WTC11 (cell line): ENCODE measurements at regions not wholly inside any gene's neighbourhood (a gene's known extent, or its start where the extent isn't known, plus 50 kb on each side); places are given as distances from the start of the nearest gene placed in this dataset.
A peak's percentile ranks its signal among the peaks of the same experiment; 100 is the strongest.

Experiments
- CREM ChIP-seq: sonication (generic); formaldehyde crosslinking; IDR thresholded peaks from 2 replicates; pipeline ENCODE4 v1.8.1; 2022; ENCODE audit warnings: mild to moderate bottlenecking, missing genetic modification reagents, moderate library complexity
- FOXJ3 ChIP-seq: sonication (generic); formaldehyde crosslinking; IDR thresholded peaks from 2 replicates; pipeline ENCODE4 v1.9.0; 2021; ENCODE audit warnings: missing genetic modification reagents, mild to moderate bottlenecking, borderline replicate concordance
- FOXP4 ChIP-seq: sonication (generic); formaldehyde crosslinking; IDR thresholded peaks from 2 replicates; pipeline ENCODE4 v1.8.0; 2022; ENCODE audit warnings: mild to moderate bottlenecking, missing genetic modification reagents
- HMGA2 ChIP-seq: fragments of 250-450 bp; sonication (Bioruptor Pico); IDR thresholded peaks from 2 replicates; pipeline ENCODE4 v1.4.0; 2021; ENCODE audit warnings: mild to moderate bottlenecking, moderate library complexity
- JAZF1 ChIP-seq: fragments of 250-450 bp; sonication (Bioruptor Pico); IDR thresholded peaks from 2 replicates; pipeline ENCODE4 v1.9.0; 2021; ENCODE audit warnings: moderate library complexity, mild to moderate bottlenecking, inconsistent platforms
- MLX ChIP-seq: sonication (generic); formaldehyde crosslinking; IDR thresholded peaks from 2 replicates; pipeline ENCODE4 v1.8.1; 2023; ENCODE audit warnings: mild to moderate bottlenecking, missing genetic modification reagents, moderate library complexity
- NR2C2 ChIP-seq: sonication (generic); formaldehyde crosslinking; IDR thresholded peaks from 2 replicates; pipeline ENCODE4 v1.8.0; 2022; ENCODE audit warnings: mild to moderate bottlenecking, missing genetic modification reagents
- PRDM15 ChIP-seq: sonication (generic); formaldehyde crosslinking; IDR thresholded peaks from 2 replicates; pipeline ENCODE4 v1.8.0; 2022; ENCODE audit warnings: missing genetic modification reagents
- ZMAT4 ChIP-seq: fragments of 250-450 bp; sonication (Bioruptor Pico); IDR thresholded peaks from 2 replicates; pipeline ENCODE4 v1.9.0; 2021; ENCODE audit warnings: mild to moderate bottlenecking
- ZNF232 ChIP-seq: sonication (generic); formaldehyde crosslinking; IDR thresholded peaks from 2 replicates; pipeline ENCODE4 v1.8.0; 2022; ENCODE audit warnings: mild to moderate bottlenecking, missing genetic modification reagents
- ZNF263 ChIP-seq: sonication (generic); formaldehyde crosslinking; IDR thresholded peaks from 2 replicates; pipeline ENCODE4 v1.8.1; 2022; ENCODE audit warnings: low read depth, mild to moderate bottlenecking, moderate library complexity, missing genetic modification reagents
- ZNF416 ChIP-seq: fragments of 250-450 bp; sonication (Bioruptor Pico); IDR thresholded peaks from 2 replicates; pipeline ENCODE4 v1.9.0; 2021; ENCODE audit warnings: mild to moderate bottlenecking, inconsistent platforms
- ZNF512 ChIP-seq: sonication (generic); formaldehyde crosslinking; IDR thresholded peaks from 2 replicates; pipeline ENCODE4 v1.8.1; 2022; ENCODE audit warnings: missing genetic modification reagents, borderline replicate concordance
- TF ChIP-seq, protein P1 (sequence below): sonication (generic); formaldehyde crosslinking; IDR thresholded peaks from 2 replicates; pipeline ENCODE4 v1.8.0; 2023; ENCODE audit warnings: missing genetic modification reagents, mild to moderate bottlenecking, borderline replicate concordance
- TF ChIP-seq, protein P2 (sequence below): fragments of 250-450 bp; sonication (Bioruptor Pico); IDR thresholded peaks from 2 replicates; pipeline ENCODE4 v1.9.0; 2021; ENCODE audit warnings: mild to moderate bottlenecking
- TF ChIP-seq, protein P3 (sequence below): sonication (generic); formaldehyde crosslinking; IDR thresholded peaks from 2 replicates; pipeline ENCODE4 v1.8.0; 2022; ENCODE audit warnings: mild to moderate bottlenecking, missing genetic modification reagents
- TF ChIP-seq, protein P4 (sequence below): sonication (generic); formaldehyde crosslinking; IDR thresholded peaks from 2 replicates; pipeline ENCODE4 v1.8.0; 2022; ENCODE audit warnings: mild to moderate bottlenecking, missing genetic modification reagents
- TF ChIP-seq, protein P5 (sequence below): fragments of 250-450 bp; sonication (Bioruptor Pico); conservative IDR thresholded peaks from 2 replicates; pipeline ENCODE4 v1.9.0; 2021; ENCODE audit warnings: mild to moderate bottlenecking

DNA sequence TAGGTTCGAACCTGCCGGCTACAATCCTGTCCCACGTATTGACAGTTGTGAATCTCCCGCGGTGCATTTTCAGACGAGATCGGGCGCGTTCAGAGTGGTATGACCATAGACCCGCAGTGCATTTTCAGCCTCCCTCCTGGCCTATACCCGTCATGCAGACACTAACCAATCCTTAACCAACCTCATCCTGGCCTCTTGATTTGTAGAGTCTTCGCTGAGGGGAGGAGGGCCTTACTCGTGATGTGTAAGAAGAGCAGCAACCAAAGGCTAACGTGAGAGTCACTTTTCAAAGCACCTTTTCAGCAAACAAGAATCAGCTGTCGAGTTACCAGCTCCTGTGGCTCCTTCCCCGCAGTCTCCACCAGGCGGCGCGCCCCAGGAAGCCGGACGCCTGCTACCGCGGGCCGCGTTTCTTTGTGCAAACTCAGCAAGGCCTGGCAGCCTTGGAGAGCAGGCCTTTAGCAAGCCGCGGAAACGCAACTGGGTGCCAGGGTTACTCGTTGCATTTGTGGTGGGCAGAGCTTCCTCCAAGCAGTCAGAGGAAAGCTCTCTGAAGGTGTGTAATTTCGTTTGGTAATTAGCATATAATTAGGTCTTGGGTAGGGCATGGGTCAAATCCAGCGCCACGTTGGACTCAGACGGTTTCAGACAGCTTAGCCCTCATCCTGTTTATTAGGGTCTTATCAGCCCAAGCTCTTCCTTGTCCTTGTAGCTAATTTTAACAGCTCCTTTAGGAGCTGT lies 139.8 kb downstream of the OR2B2 start (continued):
- TF ChIP-seq, protein P1, sequence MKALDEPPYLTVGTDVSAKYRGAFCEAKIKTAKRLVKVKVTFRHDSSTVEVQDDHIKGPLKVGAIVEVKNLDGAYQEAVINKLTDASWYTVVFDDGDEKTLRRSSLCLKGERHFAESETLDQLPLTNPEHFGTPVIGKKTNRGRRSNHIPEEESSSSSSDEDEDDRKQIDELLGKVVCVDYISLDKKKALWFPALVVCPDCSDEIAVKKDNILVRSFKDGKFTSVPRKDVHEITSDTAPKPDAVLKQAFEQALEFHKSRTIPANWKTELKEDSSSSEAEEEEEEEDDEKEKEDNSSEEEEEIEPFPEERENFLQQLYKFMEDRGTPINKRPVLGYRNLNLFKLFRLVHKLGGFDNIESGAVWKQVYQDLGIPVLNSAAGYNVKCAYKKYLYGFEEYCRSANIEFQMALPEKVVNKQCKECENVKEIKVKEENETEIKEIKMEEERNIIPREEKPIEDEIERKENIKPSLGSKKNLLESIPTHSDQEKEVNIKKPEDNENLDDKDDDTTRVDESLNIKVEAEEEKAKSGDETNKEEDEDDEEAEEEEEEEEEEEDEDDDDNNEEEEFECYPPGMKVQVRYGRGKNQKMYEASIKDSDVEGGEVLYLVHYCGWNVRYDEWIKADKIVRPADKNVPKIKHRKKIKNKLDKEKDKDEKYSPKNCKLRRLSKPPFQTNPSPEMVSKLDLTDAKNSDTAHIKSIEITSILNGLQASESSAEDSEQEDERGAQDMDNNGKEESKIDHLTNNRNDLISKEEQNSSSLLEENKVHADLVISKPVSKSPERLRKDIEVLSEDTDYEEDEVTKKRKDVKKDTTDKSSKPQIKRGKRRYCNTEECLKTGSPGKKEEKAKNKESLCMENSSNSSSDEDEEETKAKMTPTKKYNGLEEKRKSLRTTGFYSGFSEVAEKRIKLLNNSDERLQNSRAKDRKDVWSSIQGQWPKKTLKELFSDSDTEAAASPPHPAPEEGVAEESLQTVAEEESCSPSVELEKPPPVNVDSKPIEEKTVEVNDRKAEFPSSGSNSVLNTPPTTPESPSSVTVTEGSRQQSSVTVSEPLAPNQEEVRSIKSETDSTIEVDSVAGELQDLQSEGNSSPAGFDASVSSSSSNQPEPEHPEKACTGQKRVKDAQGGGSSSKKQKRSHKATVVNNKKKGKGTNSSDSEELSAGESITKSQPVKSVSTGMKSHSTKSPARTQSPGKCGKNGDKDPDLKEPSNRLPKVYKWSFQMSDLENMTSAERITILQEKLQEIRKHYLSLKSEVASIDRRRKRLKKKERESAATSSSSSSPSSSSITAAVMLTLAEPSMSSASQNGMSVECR, result no peak
- TF ChIP-seq ZNF416, result no peak
- TF ChIP-seq, protein P2, sequence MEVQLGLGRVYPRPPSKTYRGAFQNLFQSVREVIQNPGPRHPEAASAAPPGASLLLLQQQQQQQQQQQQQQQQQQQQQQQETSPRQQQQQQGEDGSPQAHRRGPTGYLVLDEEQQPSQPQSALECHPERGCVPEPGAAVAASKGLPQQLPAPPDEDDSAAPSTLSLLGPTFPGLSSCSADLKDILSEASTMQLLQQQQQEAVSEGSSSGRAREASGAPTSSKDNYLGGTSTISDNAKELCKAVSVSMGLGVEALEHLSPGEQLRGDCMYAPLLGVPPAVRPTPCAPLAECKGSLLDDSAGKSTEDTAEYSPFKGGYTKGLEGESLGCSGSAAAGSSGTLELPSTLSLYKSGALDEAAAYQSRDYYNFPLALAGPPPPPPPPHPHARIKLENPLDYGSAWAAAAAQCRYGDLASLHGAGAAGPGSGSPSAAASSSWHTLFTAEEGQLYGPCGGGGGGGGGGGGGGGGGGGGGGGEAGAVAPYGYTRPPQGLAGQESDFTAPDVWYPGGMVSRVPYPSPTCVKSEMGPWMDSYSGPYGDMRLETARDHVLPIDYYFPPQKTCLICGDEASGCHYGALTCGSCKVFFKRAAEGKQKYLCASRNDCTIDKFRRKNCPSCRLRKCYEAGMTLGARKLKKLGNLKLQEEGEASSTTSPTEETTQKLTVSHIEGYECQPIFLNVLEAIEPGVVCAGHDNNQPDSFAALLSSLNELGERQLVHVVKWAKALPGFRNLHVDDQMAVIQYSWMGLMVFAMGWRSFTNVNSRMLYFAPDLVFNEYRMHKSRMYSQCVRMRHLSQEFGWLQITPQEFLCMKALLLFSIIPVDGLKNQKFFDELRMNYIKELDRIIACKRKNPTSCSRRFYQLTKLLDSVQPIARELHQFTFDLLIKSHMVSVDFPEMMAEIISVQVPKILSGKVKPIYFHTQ (CRISPR knock-in tag), result no peak
- TF ChIP-seq, protein P3, sequence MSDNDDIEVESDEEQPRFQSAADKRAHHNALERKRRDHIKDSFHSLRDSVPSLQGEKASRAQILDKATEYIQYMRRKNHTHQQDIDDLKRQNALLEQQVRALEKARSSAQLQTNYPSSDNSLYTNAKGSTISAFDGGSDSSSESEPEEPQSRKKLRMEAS (CRISPR knock-in tag), result 0 out of 2 replicates have a peak, but pooled peaks have one; percentile 28
- TF ChIP-seq FOXP4 (CRISPR knock-in tag), result no peak
- no peak for TF ChIP-seq NR2C2 (CRISPR knock-in tag)
- TF ChIP-seq CREM, result 0 out of 2 replicates have a peak, but pooled peaks have one; percentile 42
- TF ChIP-seq MLX (CRISPR knock-in tag), result no peak
- no peak for TF ChIP-seq PRDM15 (CRISPR knock-in tag)
- no peak for TF ChIP-seq ZMAT4 (CRISPR knock-in tag)
- TF ChIP-seq JAZF1 (CRISPR knock-in tag), result no peak
- no peak for TF ChIP-seq HMGA2
- no peak for TF ChIP-seq ZNF232 (CRISPR knock-in tag)
- TF ChIP-seq FOXJ3, result no peak
- TF ChIP-seq ZNF512, result no peak
- TF ChIP-seq, protein P4, sequence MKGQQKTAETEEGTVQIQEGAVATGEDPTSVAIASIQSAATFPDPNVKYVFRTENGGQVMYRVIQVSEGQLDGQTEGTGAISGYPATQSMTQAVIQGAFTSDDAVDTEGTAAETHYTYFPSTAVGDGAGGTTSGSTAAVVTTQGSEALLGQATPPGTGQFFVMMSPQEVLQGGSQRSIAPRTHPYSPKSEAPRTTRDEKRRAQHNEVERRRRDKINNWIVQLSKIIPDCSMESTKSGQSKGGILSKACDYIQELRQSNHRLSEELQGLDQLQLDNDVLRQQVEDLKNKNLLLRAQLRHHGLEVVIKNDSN, result no peak
- TF ChIP-seq, protein P5, sequence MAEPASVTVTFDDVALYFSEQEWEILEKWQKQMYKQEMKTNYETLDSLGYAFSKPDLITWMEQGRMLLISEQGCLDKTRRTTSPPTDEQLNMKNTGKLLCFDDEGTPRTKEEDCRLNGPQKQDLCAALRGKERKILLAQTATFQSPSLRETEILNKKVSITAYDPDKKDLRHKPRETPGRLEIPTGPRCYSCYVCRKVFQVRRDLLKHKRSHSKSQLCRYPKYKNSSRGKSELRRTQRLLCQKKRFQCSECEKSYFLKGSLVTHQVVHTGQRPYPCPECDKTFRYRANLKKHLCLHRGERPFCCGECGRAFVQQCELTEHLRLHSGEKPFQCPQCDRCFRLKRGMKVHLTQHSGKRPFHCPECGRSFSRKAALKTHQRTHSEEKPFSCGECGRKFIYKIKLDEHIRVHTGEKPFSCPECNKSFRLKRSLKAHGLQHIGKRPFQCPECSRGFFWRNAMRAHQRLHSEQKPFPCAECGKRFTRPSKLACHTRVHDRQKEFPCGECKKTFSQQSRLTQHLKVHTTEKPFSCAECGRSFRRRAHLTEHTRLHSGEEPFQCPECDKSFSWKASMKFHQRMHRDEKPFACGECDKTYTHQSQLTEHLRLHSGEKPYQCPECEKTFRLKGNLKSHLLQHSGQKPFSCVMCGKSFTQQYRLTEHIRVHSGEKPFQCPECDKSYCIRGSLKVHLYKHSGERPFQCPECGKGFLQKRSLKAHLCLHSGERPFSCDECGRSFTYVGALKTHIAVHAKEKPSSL, result no peak
- no peak for TF ChIP-seq ZNF263
